Activated CD4-positive, alpha-beta T cell treated with anti-CD3 and anti-CD28 coated beads, Interleukin-10, Interleukin-2, amounts not matched to agents 100 ng/mL and 50 ng/mL, durations not matched to agents 16 hours and 8 hours (primary cell): ENCODE measurements at regions not wholly inside any gene's neighbourhood (a gene's known extent, or its start where the extent isn't known, plus 50 kb on each side); places are given as distances from the start of the nearest gene placed in this dataset.
"Not testable (repeated sequence)": the region's sequence is repeated elsewhere in the genome, so short reads cannot be mapped to it uniquely, and the experiment has no call there.

ENCODE experiments used
- DNase-seq: peaks from one replicate; pipeline ENCODE4 v3.0.0-alpha.2; 2020

GRCh38 chr12:59079002-59079401, 158.7 kb upstream of the LRIG3 start:
- DNase-seq, result no peak

GRCh38 chr12:59077575-59078426, 157.5 kb upstream of the LRIG3 start:
- no peak for DNase-seq

- no peak for DNase-seq
These were observed 156.8 kb upstream of the LRIG3 start for GRCh38 chr12:59077153-59077552.

- DNase-seq, result no peak
These were observed 156.3 kb upstream of the LRIG3 start for GRCh38 chr12:59076622-59077021.

DNA sequence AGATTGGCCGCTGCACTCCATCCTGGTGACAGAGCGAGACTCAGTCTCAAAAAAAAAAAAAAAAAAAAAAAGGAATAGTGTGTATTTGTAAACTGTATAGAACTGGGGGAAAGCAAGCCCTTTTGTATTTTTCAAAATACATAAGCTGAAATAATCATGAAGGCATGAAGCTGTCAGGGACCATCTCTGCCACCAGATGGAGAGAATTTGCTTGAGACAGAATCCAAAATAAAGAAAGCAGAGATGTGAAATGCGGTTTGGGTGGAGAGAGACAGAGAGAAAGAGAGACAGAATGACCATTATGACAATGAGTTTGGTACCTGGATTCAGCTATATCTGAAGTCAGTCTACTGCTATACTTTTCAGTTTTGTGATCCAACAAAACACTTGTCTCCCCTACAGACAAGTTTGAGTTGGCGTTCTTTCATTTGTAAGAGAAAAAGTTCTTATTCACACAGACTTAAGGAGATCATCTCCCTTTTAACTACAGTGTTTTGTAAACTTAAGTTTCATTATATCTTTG, 155.7 kb upstream of the LRIG3 start:
- no peak for DNase-seq

GRCh38 chr12:59075141-59075540, 154.8 kb upstream of the LRIG3 start:
- no peak for DNase-seq

DNA sequence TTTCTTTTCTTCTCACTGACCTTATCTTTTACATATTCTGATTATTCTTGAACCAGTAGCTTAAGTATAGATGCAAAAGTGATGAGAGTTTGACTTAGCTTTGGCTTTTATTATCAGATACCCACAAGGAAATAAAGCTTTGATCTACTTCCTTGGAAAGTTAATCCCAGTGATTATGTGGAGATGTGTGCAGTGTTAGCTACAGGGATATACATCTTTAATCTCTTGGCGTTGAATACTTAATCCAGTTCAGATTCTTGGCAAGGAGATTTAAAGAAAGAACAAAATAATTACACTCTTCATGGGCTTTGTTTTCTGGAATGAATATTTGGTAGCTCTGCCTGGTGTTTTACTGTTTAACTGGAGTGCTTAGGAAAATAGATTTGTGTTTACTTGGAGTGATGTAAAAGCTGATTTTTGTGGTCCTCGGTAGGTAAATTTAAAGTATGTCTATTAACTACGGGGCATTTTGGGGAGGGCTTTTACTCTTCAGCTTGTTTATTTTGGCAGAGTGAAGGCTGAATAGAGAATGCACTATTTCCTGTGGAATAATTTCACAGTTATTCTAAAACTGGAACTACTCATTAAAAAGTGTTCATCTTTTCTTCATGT, 150.1 kb upstream of the LRIG3 start:
- no peak for DNase-seq

GRCh38 chr12:59069516-59069915, 149.2 kb upstream of the LRIG3 start:
- DNase-seq, result no peak

DNA sequence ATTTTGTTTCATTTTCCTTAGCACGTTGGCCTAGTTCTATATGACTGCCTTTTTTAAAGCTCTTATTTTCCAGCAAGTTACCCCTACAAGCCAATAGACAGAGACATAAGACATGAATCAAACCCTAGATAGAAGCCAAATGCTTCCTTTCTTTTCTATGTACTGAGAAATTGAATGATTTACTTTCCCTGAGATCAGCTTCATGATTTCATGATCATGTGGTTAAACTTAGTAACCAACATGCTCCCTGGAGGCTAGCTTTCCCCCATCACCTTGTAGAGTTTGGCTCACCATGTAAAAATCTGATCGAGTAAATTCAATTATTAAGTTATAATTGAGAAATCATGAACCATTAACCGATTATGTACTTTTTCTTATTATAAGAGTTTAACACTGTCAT, 148.1 kb upstream of the LRIG3 start:
- no peak for DNase-seq

DNA sequence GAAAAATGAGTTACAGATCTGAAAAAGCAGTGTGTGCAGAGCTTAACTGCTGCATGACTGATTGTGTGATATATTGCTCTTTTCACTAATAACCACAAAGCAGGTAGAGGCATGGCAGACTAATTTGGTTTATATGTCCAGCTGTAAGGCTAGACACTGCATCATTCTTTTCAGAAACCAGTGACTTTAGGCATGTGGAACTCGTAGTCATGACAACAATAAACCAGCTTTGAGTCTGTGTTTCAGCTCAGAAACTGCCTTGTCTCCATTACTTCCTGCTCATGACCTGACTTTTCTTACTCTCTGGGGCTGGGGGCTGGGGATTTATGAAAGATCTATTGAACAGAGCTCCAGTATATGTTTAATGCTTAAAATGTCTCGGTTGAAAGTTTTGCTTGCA, 146.8 kb upstream of the LRIG3 start:
- no peak for DNase-seq

GRCh38 chr12:59066445-59066844, 146.1 kb upstream of the LRIG3 start:
- DNase-seq, result no peak

GRCh38 chr12:59059088-59059935, 139.0 kb upstream of the LRIG3 start:
- no peak for DNase-seq

- DNase-seq, result no peak
These were observed 136.7 kb upstream of the LRIG3 start for GRCh38 chr12:59056966-59057365.

DNA sequence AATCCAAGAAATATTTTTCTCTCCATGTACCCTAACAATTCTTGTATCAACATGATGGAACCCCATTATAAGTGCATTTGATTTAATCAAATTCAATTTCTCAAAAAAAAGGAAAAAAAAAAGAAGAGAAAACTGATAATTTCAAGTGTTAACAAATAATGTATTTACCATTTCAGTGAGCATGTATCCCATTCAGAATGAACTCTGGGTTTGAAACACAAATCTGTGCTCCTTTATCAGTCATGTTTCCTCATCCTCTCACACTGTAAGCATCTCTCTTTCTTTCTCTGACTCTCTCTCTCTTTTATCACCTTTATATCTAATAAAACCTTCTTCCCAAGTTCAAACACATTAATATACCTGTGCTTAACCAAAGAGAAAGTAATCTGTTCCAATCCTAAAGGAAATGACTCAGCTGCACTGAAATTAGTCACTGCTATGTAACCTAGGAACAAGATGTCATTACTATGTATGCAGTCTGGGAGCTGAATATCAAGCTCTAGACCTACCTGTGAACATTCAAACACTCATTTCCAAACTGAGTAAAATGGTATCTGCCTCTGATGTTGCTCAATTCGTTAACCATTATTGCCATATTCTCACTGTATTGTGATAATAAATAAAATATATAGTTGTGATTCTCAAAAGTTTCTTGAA, 135.0 kb upstream of the LRIG3 start:
- peak; percentile 64 for DNase-seq

- DNase-seq, result not testable (repeated sequence)
These were observed 133.1 kb upstream of the LRIG3 start for GRCh38 chr12:59053266-59053899.

GRCh38 chr12:59046763-59047534, 126.6 kb upstream of the LRIG3 start:
- no peak for DNase-seq

DNA sequence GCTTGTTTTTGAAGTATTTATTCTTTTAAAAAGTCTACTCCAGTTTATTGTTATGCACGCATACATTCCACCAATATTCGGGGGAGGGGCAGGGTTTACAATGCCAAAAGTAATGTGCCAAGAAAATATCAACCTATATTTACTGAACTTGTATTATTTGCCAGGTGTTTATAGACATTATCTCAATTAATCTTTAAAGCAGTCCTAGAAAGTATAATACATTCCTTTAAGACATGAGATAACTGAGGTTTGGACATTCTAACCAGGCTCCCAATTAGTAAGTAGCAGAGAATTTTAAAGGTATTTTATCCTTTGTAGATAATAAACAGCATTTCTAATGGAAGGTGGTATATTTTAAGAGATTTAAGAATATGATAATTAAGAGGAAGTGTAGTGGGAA, 124.5 kb upstream of the LRIG3 start:
- DNase-seq, result no peak

- DNase-seq, result no peak
These were observed 121.2 kb upstream of the LRIG3 start for GRCh38 chr12:59041241-59042121.

DNA sequence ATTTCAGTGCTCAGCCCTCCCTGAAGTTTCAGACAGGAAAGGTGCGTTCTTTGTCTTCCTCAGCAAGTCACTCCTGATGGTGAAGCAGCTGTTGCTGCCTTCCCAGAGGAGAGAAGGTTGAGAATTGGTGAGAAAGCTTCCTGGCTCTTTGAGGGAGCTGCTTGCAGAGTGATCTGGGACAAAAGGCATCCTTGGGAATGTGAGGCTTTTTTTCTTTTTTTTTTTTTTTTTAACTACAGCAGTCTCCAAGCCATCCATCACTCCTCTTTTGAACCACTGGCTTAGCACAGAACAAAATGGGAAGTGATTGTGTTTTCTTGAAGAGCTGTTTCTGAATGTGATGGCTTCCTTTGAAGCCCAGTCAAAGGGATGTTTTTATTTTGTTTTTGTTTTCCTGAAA, 120.4 kb upstream of the LRIG3 start:
- no peak for DNase-seq

- no peak for DNase-seq
These were observed 119.7 kb upstream of the LRIG3 start for GRCh38 chr12:59040043-59040442.

- no peak for DNase-seq
These were observed 118.7 kb upstream of the LRIG3 start for GRCh38 chr12:59039005-59039404.
